Ishikawa (cell line): ENCODE measurements at regions not wholly inside any gene's neighbourhood (a gene's known extent, or its start where the extent isn't known, plus 50 kb on each side); places are given as distances from the start of the nearest gene placed in this dataset.

Source experiments
- CEBPB ChIP-seq: IDR thresholded peaks from 2 replicates; pipeline ENCODE4 v1.6.1; 2012
- CREB1 ChIP-seq: IDR thresholded peaks from 2 replicates; pipeline ENCODE4 v1.6.1; 2012; ENCODE audit warnings: low read depth
- EGR1 ChIP-seq: IDR thresholded peaks from 2 replicates; pipeline ENCODE4 v1.6.1; 2012
- EP300 ChIP-seq: IDR thresholded peaks from 2 replicates; pipeline ENCODE4 v1.6.1; 2012; ENCODE audit warnings: borderline replicate concordance
- FOXM1 ChIP-seq: IDR thresholded peaks from 2 replicates; pipeline ENCODE4 v1.6.1; 2012; ENCODE audit warnings: low read depth, borderline replicate concordance
- NFIC ChIP-seq: IDR thresholded peaks from 2 replicates; pipeline ENCODE4 v1.6.1; 2012
- RAD21 ChIP-seq: IDR thresholded peaks from 2 replicates; pipeline ENCODE4 v1.6.1; 2012; ENCODE audit warnings: low read depth
- REST ChIP-seq: IDR thresholded peaks from 2 replicates; pipeline ENCODE4 v1.6.1; 2012; ENCODE audit warnings: low read depth, mild to moderate bottlenecking
- TAF1 ChIP-seq: IDR thresholded peaks from 2 replicates; pipeline ENCODE4 v1.6.1; 2012; ENCODE audit warnings: low read depth, mild to moderate bottlenecking
- TCF12 ChIP-seq: IDR thresholded peaks from 2 replicates; pipeline ENCODE4 v1.6.1; 2012; ENCODE audit warnings: low read depth
- TEAD4 ChIP-seq: IDR thresholded peaks from 2 replicates; pipeline ENCODE4 v1.6.1; 2012
- YY1 ChIP-seq: IDR thresholded peaks from 2 replicates; pipeline ENCODE4 v1.6.1; 2012; ENCODE audit warnings: low read depth
- ZBTB7A ChIP-seq: IDR thresholded peaks from 2 replicates; pipeline ENCODE4 v1.6.1; 2012; ENCODE audit warnings: low read depth
- TF ChIP-seq, protein P1 (sequence below): IDR thresholded peaks from 2 replicates; pipeline ENCODE4 v1.6.1; 2012
- TF ChIP-seq, protein P2 (sequence below): IDR thresholded peaks from 2 replicates; pipeline ENCODE4 v1.6.1; 2012

GRCh38 chr22:49111085-49111484, 716.6 kb downstream of the BRD1 start:
- no peak for TF ChIP-seq TAF1
- no peak for TF ChIP-seq EGR1
- TF ChIP-seq, protein P1, sequence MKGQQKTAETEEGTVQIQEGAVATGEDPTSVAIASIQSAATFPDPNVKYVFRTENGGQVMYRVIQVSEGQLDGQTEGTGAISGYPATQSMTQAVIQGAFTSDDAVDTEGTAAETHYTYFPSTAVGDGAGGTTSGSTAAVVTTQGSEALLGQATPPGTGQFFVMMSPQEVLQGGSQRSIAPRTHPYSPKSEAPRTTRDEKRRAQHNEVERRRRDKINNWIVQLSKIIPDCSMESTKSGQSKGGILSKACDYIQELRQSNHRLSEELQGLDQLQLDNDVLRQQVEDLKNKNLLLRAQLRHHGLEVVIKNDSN: no peak
- TF ChIP-seq REST: no peak
- TF ChIP-seq CREB1: no peak
- TF ChIP-seq, protein P2, sequence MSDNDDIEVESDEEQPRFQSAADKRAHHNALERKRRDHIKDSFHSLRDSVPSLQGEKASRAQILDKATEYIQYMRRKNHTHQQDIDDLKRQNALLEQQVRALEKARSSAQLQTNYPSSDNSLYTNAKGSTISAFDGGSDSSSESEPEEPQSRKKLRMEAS: no peak
- TF ChIP-seq RAD21: no peak
- no peak for TF ChIP-seq CEBPB
- no peak for TF ChIP-seq NFIC
- TF ChIP-seq ZBTB7A: no peak
- no peak for TF ChIP-seq YY1
- no peak for TF ChIP-seq TCF12
- no peak for TF ChIP-seq FOXM1
- TF ChIP-seq TEAD4: no peak
- TF ChIP-seq EP300: no peak

GRCh38 chr22:49108636-49109315, 718.9 kb downstream of the BRD1 start:
- TF ChIP-seq EP300: no peak
- no peak for TF ChIP-seq FOXM1
- TF ChIP-seq NFIC: no peak
- no peak for TF ChIP-seq TAF1

DNA sequence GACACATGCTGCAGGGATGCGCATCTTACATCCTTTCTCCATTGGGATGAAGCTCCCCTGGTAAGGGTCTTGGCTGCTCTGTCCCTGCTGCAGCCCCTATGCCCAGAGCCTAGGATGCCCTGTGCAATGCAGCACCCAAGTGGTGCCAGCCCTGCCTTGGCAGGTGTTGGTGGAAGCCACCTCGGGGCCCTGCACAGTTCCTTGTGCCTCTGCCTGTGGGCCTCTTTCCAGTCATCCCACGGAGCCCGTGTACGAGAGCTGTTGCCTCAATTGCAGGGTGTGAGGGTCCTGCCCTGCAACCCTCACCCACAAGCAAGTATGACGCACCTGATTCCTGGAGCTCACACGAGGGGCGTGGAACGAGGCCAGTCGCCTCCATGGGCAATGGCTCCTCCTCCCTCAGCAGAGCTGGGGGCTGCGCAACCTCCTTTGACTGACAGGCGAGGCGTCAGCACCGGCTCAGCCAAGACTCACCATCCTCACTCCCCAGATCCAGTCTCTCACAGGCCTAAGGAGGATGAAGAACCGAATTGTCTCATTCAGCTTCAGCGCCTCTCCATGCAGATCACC, 719.6 kb downstream of the BRD1 start:
- TF ChIP-seq EP300 (no peak), ZBTB7A (no peak)

DNA sequence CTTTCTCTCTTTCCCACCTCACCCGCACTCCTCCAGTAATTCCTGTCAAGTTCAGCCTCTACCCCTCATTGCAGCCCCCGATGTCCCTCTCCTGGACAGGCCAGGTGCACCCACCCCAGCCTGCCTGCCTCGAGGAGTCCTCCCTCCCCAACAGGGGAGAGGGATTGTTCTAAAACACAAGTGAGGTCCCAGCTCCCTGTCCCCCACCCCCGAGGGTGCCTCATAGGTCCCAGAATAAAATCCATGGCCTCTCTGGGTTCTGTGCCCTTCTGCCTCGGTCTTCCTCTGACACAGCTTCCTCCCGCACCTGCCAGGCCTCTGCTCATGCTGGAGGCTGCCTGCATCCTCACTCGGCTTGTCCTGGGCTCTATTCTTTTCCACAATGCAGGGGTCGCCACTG, 720.1 kb downstream of the BRD1 start:
- TF ChIP-seq EGR1 (no peak), TAF1 (no peak), NFIC (no peak), REST (no peak), FOXM1 (no peak), CEBPB (no peak), TEAD4 (no peak), RAD21 (no peak), YY1 (no peak), TCF12 (no peak)
- TF ChIP-seq, protein P2: no peak
- TF ChIP-seq, protein P1: no peak

GRCh38 chr22:49106842-49107152, 720.9 kb downstream of the BRD1 start:
- no peak for TF ChIP-seq CREB1
- TF ChIP-seq, protein P1: no peak
- TF ChIP-seq EGR1: no peak
- TF ChIP-seq REST: no peak
- no peak for TF ChIP-seq ZBTB7A
- TF ChIP-seq EP300: no peak
- TF ChIP-seq, protein P2: no peak
- no peak for TF ChIP-seq RAD21
- no peak for TF ChIP-seq TAF1
- TF ChIP-seq FOXM1: no peak
- no peak for TF ChIP-seq NFIC
- TF ChIP-seq YY1: no peak
- no peak for TF ChIP-seq CEBPB
- TF ChIP-seq TEAD4: no peak
